ENCODE measurements at regions not wholly inside any gene's neighbourhood (a gene's known extent, or its start where the extent isn't known, plus 50 kb on each side); places are given as distances from the start of the nearest gene placed in this dataset.

GRCh38 chr3:13750215-13750614, 129.7 kb downstream of the WNT7A start:
- TF ChIP-seq CTCF (IDR thresholded peaks at IDR 0.05; ENCODE audit: extremely low read depth in 1 of 2, insufficient read depth in 1 of 2, low read depth in 1 of 2, low read length in 2 of 2) (no peak), POLR2A (IDR thresholded peaks at IDR 0.05; ENCODE audit: low read depth, low read length) (no peak), MAX (IDR thresholded peaks at IDR 0.05; ENCODE audit: insufficient read depth, insufficient read length) (no peak)

All from endothelial cell of umbilical vein (primary cell).